ENCODE measurements at regions not wholly inside any gene's neighbourhood (a gene's known extent, or its start where the extent isn't known, plus 50 kb on each side); places are given as distances from the start of the nearest gene placed in this dataset.
A peak's percentile ranks its signal among the peaks of the same experiment; 100 is the strongest.

DNA sequence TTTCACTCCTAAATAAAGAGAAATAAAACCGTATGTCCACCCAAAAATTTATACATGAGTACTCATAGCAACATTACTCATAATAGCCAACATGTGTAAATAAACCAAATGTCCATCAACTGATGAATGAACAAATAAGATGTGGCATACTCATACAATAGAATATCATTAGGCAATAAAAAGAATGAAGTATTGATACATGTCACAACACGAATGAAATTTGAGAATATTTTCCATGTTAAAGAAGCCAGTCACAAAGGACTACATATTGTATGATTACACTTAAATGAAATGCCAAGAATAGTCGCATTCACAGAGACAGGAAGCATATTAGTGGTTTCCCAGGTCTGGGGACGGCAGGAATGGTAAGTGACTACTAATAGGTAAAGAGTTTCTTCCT, 869.2 kb downstream of the IGSF11 start:
- Histone ChIP-seq H3K4me1 (no peaks in the 10 kb centered on the region), H3K27me3 (no peaks in the 10 kb centered on the region), H3K9me3 (no peaks in the 10 kb centered on the region), H3K4me3 (no peak overlapping the region), H3K27ac (no peak overlapping the region), H3K36me3 (no peaks in the 10 kb centered on the region)
- TF ChIP-seq, protein P1, sequence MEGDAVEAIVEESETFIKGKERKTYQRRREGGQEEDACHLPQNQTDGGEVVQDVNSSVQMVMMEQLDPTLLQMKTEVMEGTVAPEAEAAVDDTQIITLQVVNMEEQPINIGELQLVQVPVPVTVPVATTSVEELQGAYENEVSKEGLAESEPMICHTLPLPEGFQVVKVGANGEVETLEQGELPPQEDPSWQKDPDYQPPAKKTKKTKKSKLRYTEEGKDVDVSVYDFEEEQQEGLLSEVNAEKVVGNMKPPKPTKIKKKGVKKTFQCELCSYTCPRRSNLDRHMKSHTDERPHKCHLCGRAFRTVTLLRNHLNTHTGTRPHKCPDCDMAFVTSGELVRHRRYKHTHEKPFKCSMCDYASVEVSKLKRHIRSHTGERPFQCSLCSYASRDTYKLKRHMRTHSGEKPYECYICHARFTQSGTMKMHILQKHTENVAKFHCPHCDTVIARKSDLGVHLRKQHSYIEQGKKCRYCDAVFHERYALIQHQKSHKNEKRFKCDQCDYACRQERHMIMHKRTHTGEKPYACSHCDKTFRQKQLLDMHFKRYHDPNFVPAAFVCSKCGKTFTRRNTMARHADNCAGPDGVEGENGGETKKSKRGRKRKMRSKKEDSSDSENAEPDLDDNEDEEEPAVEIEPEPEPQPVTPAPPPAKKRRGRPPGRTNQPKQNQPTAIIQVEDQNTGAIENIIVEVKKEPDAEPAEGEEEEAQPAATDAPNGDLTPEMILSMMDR (IDR thresholded peaks at IDR 0.05), result no peak
- no peak for TF ChIP-seq POLR2A (IDR thresholded peaks at IDR 0.05)
- 56% methylated on average over 4 of the region's 4 CpGs for WGBS (ENCODE audit: insufficient coverage, low coverage, low lambda C conversion rate, missing lambda C conversion rate)
- ATAC-seq (no peak), DNase-seq (no peak)
- intact Hi-C loops (cut with DNase I), result no loop called here

DNA sequence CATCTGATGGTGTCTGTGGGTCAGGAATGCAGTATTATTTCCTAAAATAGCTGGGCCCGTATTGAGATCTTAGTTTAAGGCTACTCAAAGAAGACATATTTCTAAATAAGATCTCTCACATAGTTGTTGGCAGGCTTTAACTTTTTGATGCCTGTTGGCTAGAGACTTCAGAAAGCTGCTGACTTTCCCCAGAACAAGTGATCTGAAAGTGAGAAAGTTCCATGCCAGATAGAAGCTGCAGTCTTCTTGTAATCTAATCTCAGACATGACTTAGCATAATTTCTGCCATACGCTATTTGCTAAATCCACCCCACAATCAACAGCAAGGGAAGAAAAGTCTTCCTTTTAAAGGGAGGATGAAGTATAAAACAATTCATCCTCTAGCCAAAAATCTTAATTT, 867.1 kb downstream of the IGSF11 start:
- Histone ChIP-seq H3K9me3 (no peaks in the 10 kb centered on the region), H3K4me3 (no peak overlapping the region), H3K27me3 (no peaks in the 10 kb centered on the region), H3K4me1 (no peaks in the 10 kb centered on the region), H3K36me3 (no peaks in the 10 kb centered on the region), H3K27ac (no peak overlapping the region)
- 46% methylated on average over 2 of the region's 2 CpGs for WGBS (ENCODE audit: insufficient coverage, low coverage, low lambda C conversion rate, missing lambda C conversion rate)
- DNase-seq (no peak), ATAC-seq (no peak)
- TF ChIP-seq, protein P1 (IDR thresholded peaks at IDR 0.05), result no peak
- no peak for TF ChIP-seq POLR2A (IDR thresholded peaks at IDR 0.05)
- intact Hi-C loops (cut with DNase I), result no loop called here

DNA sequence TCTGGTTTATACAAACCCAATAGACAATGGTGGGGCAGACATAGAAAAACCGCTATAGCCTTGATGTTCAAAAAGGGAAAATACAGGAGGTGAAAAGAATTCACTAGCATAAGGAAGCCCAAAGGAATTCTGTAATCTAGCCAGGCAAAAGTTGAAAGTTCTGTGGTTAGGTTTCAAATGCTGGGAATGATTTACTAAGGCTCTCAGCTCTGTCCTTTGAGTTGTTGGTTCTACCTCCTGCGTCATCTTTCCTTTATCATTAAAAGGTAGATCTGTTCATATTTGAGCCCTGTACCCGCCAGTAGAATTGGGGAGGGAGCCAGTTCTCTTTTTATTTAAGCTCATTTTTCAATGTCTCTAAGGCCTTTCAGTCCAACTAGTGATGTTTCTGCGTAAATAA, 866.5 kb downstream of the IGSF11 start:
- no peaks in the 10 kb centered on the region for H3K36me3 ChIP-seq
- WGBS (ENCODE audit: insufficient coverage, low coverage, low lambda C conversion rate, missing lambda C conversion rate), result 58% methylated on average over 4 of the region's 4 CpGs
- intact Hi-C loops (cut with DNase I), result no loop called here

GRCh38 chr3:118171236-118171852, 863.3 kb downstream of the IGSF11 start:
- ATAC-seq, result peak in 1 of 4 donors; percentile 27
- H3K27ac ChIP-seq, result no peak overlapping the region
- no peaks in the 10 kb centered on the region for H3K36me3 ChIP-seq
- no peak for DNase-seq
- intact Hi-C loops (cut with DNase I), result no loop called here
- H3K4me3 ChIP-seq, result no peak overlapping the region
- H3K4me1 ChIP-seq, result no peaks in the 10 kb centered on the region
- H3K27me3 ChIP-seq, result no peaks in the 10 kb centered on the region
- WGBS (ENCODE audit: insufficient coverage, low coverage, low lambda C conversion rate, missing lambda C conversion rate), result 90% methylated on average over 15 of the region's 35 CpGs
- no peaks in the 10 kb centered on the region for H3K9me3 ChIP-seq
- TF ChIP-seq, protein P1 (IDR thresholded peaks at IDR 0.05), result no peak
- TF ChIP-seq POLR2A (IDR thresholded peaks at IDR 0.05), result no peak

More for the DNA sequence above, 866.5 kb downstream of the IGSF11 start:
- no peaks in the 10 kb centered on the region for H3K4me1 ChIP-seq
- TF ChIP-seq POLR2A (IDR thresholded peaks at IDR 0.05), result no peak
- TF ChIP-seq, protein P1 (IDR thresholded peaks at IDR 0.05), result no peak
- H3K9me3 ChIP-seq, result no peaks in the 10 kb centered on the region
- H3K27ac ChIP-seq, result no peak overlapping the region
- DNase-seq (no peak), ATAC-seq (peak in 2 of 4 donors; percentile 55 to 89)
- no peak overlapping the region for H3K4me3 ChIP-seq
- H3K27me3 ChIP-seq, result no peaks in the 10 kb centered on the region

GRCh38 chr3:118180853-118181252, 853.8 kb downstream of the IGSF11 start:
- Histone ChIP-seq H3K9me3 (no peaks in the 10 kb centered on the region), H3K36me3 (no peaks in the 10 kb centered on the region), H3K4me3 (no peak overlapping the region), H3K27me3 (no peaks in the 10 kb centered on the region), H3K4me1 (no peaks in the 10 kb centered on the region), H3K27ac (no peak overlapping the region)
- TF ChIP-seq POLR2A (IDR thresholded peaks at IDR 0.05), result no peak
- TF ChIP-seq, protein P1 (IDR thresholded peaks at IDR 0.05), result no peak
- intact Hi-C loops (cut with DNase I), result no loop called here
- DNase-seq (no peak), ATAC-seq (no peak)

Data from right lobe of liver (tissue), 6 donors.